ENCODE measurements at regions not wholly inside any gene's neighbourhood (a gene's known extent, or its start where the extent isn't known, plus 50 kb on each side); places are given as distances from the start of the nearest gene placed in this dataset.

DNA sequence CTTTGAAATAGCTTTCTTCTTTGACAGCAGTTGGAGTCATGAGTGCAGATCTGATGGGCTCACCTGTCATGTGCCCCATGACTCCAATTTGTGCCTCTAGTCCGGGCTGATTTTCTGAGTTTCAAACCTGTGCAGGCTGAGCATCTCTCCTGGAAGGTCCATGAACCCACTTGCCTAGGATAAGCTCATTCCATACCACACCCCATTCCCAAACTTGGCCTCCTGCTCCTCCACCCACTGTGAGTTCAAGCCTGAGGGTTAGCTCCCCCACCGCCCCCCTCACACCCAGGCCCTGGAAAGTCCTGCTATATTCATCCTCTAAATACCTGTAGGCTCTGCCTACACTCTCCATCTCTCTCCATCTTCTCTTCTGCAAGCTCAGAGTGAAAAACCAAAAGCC lies 126.8 kb upstream of the VRK1 start:
- Histone ChIP-seq H3K9me3 (ENCODE audit: control insufficient read depth, insufficient read depth, low read depth, low read length) (no peaks in the 10 kb centered on the region), H3K36me3 (ENCODE audit: control insufficient read depth, insufficient read depth, low read length) (no peaks in the 10 kb centered on the region), H3K9ac (ENCODE audit: insufficient read depth, low read length) (no peak overlapping the region), H4K20me1 (ENCODE audit: control insufficient read depth, extremely low read depth, insufficient read depth, low read length) (no peaks in the 10 kb centered on the region), H3K79me2 (ENCODE audit: control insufficient read depth, insufficient read depth, low read length) (no peaks in the 10 kb centered on the region), H3K4me3 (replicated peaks in 1 of 4; ENCODE audit: control extremely low read depth in 1 of 4, insufficient read depth in 1 of 4, low read depth in 3 of 4, low read length in 4 of 4) (no peak overlapping the region), H3K4me2 (ENCODE audit: extremely low read depth, insufficient read depth, low read length) (no peak overlapping the region), H2AFZ (ENCODE audit: low read length) (no peak overlapping the region), H3K27me3 (ENCODE audit: control insufficient read depth, insufficient read depth, low read length) (no peaks in the 10 kb centered on the region), H3K4me1 (ENCODE audit: control insufficient read depth, extremely low read depth, insufficient read depth, low read length) (no peaks in the 10 kb centered on the region), H3K27ac (ENCODE audit: insufficient read depth, low read length) (no peak overlapping the region)
- DNase-seq (ENCODE audit: low read depth in 2 of 2), result no peak
- TF ChIP-seq EZH2 (IDR thresholded peaks at IDR 0.05; ENCODE audit: low read length, missing control alignments), result no peak
- TF ChIP-seq, protein P1, sequence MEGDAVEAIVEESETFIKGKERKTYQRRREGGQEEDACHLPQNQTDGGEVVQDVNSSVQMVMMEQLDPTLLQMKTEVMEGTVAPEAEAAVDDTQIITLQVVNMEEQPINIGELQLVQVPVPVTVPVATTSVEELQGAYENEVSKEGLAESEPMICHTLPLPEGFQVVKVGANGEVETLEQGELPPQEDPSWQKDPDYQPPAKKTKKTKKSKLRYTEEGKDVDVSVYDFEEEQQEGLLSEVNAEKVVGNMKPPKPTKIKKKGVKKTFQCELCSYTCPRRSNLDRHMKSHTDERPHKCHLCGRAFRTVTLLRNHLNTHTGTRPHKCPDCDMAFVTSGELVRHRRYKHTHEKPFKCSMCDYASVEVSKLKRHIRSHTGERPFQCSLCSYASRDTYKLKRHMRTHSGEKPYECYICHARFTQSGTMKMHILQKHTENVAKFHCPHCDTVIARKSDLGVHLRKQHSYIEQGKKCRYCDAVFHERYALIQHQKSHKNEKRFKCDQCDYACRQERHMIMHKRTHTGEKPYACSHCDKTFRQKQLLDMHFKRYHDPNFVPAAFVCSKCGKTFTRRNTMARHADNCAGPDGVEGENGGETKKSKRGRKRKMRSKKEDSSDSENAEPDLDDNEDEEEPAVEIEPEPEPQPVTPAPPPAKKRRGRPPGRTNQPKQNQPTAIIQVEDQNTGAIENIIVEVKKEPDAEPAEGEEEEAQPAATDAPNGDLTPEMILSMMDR (conservative IDR thresholded peaks at IDR 0.05 in 1 of 2, IDR thresholded peaks at IDR 0.05 in 1 of 2; ENCODE audit: low read depth in 1 of 2, low read length in 2 of 2), result no peak

DNA sequence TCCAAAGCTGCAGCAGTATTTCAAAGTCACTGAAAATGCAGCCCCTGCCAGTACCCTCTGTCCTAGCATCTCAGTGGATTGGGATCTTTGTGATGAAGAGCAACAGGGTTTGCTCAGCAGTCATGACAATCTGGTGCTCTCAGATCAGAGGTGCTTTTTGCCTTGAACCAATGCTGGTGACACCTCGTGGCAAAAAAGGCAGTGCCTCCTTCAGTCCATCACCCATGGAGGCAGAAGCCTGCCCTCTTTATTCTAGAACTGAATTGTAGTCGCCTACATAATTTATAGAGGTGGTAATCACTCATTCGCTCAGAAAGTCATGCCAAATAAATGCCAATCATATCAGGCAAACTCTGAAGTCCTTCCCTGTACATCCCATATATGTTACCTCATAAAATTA lies 126.0 kb upstream of the VRK1 start:
- no peaks in the 10 kb centered on the region for H3K27me3 ChIP-seq (ENCODE audit: control insufficient read depth, insufficient read depth, low read length)
- no peaks in the 10 kb centered on the region for H4K20me1 ChIP-seq (ENCODE audit: control insufficient read depth, extremely low read depth, insufficient read depth, low read length)
- TF ChIP-seq, protein P1 (conservative IDR thresholded peaks at IDR 0.05 in 1 of 2, IDR thresholded peaks at IDR 0.05 in 1 of 2; ENCODE audit: low read depth in 1 of 2, low read length in 2 of 2), result no peak
- no peak for TF ChIP-seq EZH2 (IDR thresholded peaks at IDR 0.05; ENCODE audit: low read length, missing control alignments)
- H3K4me1 ChIP-seq (ENCODE audit: control insufficient read depth, extremely low read depth, insufficient read depth, low read length), result no peaks in the 10 kb centered on the region
- H3K27ac ChIP-seq (ENCODE audit: insufficient read depth, low read length), result no peak overlapping the region
- no peaks in the 10 kb centered on the region for H3K36me3 ChIP-seq (ENCODE audit: control insufficient read depth, insufficient read depth, low read length)
- no peaks in the 10 kb centered on the region for H3K9me3 ChIP-seq (ENCODE audit: control insufficient read depth, insufficient read depth, low read depth, low read length)
- H3K4me3 ChIP-seq (replicated peaks in 1 of 4; ENCODE audit: control extremely low read depth in 1 of 4, insufficient read depth in 1 of 4, low read depth in 3 of 4, low read length in 4 of 4), result no peak overlapping the region
- H2AFZ ChIP-seq (ENCODE audit: low read length), result no peak overlapping the region
- no peak overlapping the region for H3K4me2 ChIP-seq (ENCODE audit: extremely low read depth, insufficient read depth, low read length)
- no peaks in the 10 kb centered on the region for H3K79me2 ChIP-seq (ENCODE audit: control insufficient read depth, insufficient read depth, low read length)
- no peak overlapping the region for H3K9ac ChIP-seq (ENCODE audit: insufficient read depth, low read length)
- no peak for DNase-seq (ENCODE audit: low read depth in 2 of 2)

DNA sequence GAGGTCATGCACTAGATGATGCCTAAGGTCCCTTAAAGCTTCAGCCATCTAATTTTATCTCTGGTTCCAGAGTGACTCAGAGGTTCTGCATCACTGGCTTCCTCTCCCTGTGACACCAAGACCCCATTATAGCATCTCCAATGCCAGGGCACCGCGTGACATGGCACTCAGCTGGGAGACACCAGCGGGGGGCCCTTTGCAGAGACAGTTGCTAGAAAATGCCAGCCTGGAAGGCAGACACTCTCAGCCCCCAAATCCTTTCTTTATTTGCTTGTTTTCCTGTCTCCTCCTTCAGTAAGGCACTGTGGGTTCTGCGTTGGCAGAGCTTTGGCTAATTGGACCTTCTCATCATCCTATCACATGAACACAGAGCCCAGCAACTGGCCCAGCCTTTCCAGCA lies 123.5 kb upstream of the VRK1 start:
- Histone ChIP-seq H3K27ac (ENCODE audit: insufficient read depth, low read length) (no peak overlapping the region), H3K4me3 (replicated peaks in 1 of 4; ENCODE audit: control extremely low read depth in 1 of 4, insufficient read depth in 1 of 4, low read depth in 3 of 4, low read length in 4 of 4) (no peak overlapping the region), H4K20me1 (ENCODE audit: control insufficient read depth, extremely low read depth, insufficient read depth, low read length) (no peaks in the 10 kb centered on the region), H3K4me1 (ENCODE audit: control insufficient read depth, extremely low read depth, insufficient read depth, low read length) (no peaks in the 10 kb centered on the region), H3K9ac (ENCODE audit: insufficient read depth, low read length) (no peak overlapping the region), H3K27me3 (ENCODE audit: control insufficient read depth, insufficient read depth, low read length) (no peaks in the 10 kb centered on the region), H3K4me2 (ENCODE audit: extremely low read depth, insufficient read depth, low read length) (no peak overlapping the region), H3K79me2 (ENCODE audit: control insufficient read depth, insufficient read depth, low read length) (no peaks in the 10 kb centered on the region), H3K9me3 (ENCODE audit: control insufficient read depth, insufficient read depth, low read depth, low read length) (no peaks in the 10 kb centered on the region), H2AFZ (ENCODE audit: low read length) (no peak overlapping the region), H3K36me3 (ENCODE audit: control insufficient read depth, insufficient read depth, low read length) (no peaks in the 10 kb centered on the region)
- no peak for TF ChIP-seq EZH2 (IDR thresholded peaks at IDR 0.05; ENCODE audit: low read length, missing control alignments)
- DNase-seq (ENCODE audit: low read depth in 2 of 2), result no peak

Data from fibroblast of lung (primary cell).